ENCODE measurements at regions not wholly inside any gene's neighbourhood (a gene's known extent, or its start where the extent isn't known, plus 50 kb on each side); places are given as distances from the start of the nearest gene placed in this dataset.
"Not testable (repeated sequence)": the region's sequence is repeated elsewhere in the genome, so short reads cannot be mapped to it uniquely, and the experiment has no call there.

DNA sequence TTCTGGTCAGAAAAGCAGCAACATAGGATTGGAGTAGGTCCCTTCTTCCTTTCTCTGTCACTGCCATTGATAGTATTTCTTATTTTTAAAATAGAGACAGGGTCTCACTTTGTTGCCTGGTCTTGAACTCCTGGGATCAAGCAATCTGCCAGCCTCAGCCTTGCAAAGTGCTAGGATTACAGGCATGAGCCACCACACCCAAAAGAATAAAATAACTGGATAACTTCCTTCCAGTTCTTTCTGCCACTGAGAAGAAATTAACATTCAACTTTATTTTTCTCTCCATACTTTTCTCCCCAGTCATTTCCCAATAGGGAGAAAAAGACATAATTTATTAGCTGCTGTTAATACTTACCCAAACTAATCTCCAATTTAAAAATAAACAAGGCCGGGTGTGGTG lies 91.9 kb upstream of the MED13 start:
- H3K4me3 ChIP-seq (ENCODE audit: low read depth, low read length), result no peak overlapping the region
- TF ChIP-seq, protein P1, sequence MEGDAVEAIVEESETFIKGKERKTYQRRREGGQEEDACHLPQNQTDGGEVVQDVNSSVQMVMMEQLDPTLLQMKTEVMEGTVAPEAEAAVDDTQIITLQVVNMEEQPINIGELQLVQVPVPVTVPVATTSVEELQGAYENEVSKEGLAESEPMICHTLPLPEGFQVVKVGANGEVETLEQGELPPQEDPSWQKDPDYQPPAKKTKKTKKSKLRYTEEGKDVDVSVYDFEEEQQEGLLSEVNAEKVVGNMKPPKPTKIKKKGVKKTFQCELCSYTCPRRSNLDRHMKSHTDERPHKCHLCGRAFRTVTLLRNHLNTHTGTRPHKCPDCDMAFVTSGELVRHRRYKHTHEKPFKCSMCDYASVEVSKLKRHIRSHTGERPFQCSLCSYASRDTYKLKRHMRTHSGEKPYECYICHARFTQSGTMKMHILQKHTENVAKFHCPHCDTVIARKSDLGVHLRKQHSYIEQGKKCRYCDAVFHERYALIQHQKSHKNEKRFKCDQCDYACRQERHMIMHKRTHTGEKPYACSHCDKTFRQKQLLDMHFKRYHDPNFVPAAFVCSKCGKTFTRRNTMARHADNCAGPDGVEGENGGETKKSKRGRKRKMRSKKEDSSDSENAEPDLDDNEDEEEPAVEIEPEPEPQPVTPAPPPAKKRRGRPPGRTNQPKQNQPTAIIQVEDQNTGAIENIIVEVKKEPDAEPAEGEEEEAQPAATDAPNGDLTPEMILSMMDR (IDR thresholded peaks at IDR 0.05; ENCODE audit: insufficient read depth, low read length), result no peak
- DNase-seq (ENCODE audit: low read depth), result no peak

DNA sequence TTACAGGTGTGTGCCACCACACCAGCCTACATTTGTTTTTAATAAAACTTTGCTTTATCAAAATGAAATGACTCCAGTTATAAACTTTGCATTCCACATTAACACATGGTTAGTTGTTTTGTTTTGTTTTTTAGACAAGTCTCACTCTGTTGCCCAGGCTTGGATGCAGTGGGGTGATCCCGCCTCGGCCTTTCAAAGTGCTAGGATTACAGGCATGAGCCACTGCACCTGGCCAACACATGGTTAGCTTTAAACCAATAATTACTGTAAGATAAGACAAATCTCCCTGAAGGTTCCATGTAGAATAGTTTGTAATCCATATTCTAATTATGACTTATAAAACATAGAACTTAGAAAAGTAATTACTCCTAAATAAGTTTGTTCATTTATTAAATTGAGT lies 89.8 kb upstream of the MED13 start:
- H3K4me3 ChIP-seq (ENCODE audit: low read depth, low read length), result no peak overlapping the region
- TF ChIP-seq, protein P1 (IDR thresholded peaks at IDR 0.05; ENCODE audit: insufficient read depth, low read length), result no peak
- no peak for DNase-seq (ENCODE audit: low read depth)

DNA sequence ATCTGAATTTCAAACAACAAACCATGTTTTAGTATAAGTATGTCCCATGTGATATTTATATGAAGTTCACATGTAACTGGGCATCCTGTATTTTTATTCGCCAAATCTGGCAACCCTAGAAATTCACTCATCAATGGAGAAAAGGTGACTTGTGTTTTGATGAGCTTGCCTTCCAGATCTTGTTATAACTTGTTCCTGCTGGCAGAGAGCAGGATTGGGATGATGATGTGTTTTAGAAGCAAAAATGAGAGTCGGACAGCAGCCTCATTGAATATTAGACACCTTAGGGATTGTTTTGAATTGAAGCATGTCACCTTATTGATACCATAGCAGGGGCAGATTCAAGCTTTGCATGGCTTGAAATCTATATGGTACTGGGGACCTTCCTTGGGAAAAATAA lies 85.4 kb upstream of the MED13 start:
- TF ChIP-seq, protein P1 (IDR thresholded peaks at IDR 0.05; ENCODE audit: insufficient read depth, low read length), result no peak
- H3K4me3 ChIP-seq (ENCODE audit: low read depth, low read length), result no peak overlapping the region
- DNase-seq (ENCODE audit: low read depth), result no peak

DNA sequence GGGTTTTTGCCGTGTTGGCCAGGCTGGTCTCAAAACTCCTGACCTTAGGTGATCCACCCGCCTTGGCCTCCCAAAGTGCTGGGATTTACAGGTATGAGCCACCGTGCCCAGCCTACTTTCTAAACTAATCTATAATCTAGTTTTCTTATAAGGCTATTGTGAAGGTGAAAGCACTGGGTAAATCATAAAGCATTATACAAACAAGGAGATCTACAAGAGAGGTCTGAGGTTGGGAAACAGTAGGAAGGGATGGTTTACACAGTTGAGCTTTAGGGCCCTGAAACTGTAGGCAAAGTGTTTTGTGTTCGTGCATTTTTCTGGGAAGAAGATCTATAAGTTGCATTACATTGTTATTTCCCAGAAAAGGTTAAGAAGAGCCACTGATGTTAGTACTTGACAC lies 84.9 kb upstream of the MED13 start:
- H3K4me3 ChIP-seq (ENCODE audit: low read depth, low read length), result no peak overlapping the region
- TF ChIP-seq, protein P1 (IDR thresholded peaks at IDR 0.05; ENCODE audit: insufficient read depth, low read length), result no peak
- no peak for DNase-seq (ENCODE audit: low read depth)

DNA sequence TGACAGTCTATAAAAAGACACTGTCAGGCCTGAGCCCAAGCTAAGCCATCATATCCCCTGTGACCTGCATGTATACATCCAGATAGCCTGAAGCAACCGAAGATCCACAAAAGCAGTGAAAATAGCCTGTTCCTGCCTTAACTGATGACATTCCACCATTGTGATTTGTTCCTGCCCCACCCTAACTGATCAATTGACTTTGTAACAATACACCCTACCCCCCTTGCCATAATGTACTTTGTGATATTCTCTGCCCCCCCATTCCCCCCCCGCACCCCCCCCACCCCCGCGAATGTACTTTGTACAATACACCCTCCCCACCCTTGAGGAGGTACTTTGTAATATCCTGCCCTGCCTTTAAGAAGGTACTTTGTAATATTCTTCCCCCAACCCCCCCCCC lies 82.2 kb upstream of the MED13 start:
- no peak overlapping the region for H3K4me3 ChIP-seq (ENCODE audit: low read depth, low read length)
- no peak for DNase-seq (ENCODE audit: low read depth)
- TF ChIP-seq, protein P1 (IDR thresholded peaks at IDR 0.05; ENCODE audit: insufficient read depth, low read length), result no peak

DNA sequence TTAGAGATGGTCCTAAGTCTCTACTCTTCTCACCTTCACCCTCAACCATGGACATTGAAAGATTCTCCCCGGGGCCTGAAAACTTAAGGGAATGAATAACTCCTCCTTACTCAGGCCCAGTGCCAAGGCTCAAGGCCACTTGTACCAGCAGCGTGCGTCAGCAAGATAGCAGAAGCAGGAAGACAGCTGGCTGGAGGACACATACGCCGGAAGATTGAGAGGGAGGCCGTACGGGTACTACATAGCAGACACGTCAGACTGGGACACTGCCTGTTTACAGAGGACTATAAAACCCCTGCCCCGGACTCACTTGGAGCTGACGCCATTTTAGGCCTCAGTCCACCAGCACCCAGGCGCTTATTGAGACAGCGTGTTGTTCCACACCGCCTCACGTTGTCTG lies 75.8 kb upstream of the MED13 start:
- H3K4me3 ChIP-seq (ENCODE audit: low read depth, low read length), result no peak overlapping the region
- no peak for DNase-seq (ENCODE audit: low read depth)
- TF ChIP-seq, protein P1 (IDR thresholded peaks at IDR 0.05; ENCODE audit: insufficient read depth, low read length), result no peak

DNA sequence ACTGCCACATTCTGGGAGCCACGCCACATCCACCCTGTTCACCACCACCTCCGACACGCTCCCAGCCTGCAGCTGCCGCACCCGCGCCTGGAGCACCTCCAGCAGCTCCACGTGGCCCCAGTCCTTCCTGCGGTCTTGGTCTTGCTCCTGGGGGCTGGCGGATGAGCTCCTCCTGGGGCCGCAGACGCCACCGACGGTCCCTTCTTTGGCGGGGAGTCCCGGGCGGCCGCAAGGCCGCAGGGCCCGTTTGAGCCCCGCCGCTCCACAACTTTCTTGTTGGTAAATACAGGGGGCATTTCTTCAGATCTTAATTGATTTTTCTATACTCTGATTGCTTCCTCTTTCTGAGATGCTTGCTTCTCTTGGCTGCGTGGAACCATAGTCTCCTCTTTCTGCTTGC lies 75.3 kb upstream of the MED13 start:
- TF ChIP-seq, protein P1 (IDR thresholded peaks at IDR 0.05; ENCODE audit: insufficient read depth, low read length), result no peak
- DNase-seq (ENCODE audit: low read depth), result no peak

DNA sequence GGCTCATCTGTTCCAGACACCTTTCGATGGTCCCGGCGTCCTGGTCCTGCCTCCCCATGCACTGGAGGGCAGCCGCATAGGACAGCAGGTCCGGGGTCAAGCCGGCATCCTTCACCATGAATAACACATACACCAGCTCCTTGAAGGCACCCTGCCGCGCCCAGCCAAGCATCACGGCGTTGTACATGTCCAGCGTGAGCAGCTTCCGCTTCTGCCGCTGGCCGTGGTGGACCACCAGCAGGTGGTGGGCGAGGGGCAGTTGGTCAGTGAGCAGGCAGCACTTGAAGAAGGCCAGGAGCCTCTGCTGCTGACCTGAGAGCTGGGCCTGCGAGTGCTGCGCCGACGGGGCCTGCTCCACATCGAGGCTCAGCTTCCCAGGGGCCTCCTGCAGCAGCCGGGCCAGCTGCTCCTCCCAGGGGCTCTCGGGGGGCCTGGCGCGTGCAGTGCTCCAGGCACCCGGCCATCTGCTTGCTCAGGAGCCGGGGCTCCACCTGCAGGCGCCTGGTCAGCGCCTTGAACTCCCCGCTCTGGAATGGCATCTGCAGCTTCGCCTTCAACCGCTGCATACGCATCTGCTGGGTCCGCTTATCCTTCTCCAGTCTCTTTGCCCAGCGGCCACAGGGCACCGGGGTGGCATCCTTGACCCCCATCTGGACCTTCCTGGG lies 74.7 kb upstream of the MED13 start:
- not testable (repeated sequence) for DNase-seq (ENCODE audit: low read depth); H3K4me3 ChIP-seq (ENCODE audit: low read depth, low read length)

More for the DNA sequence above, 75.3 kb upstream of the MED13 start:
- H3K4me3 ChIP-seq (ENCODE audit: low read depth, low read length), result no peak overlapping the region

All from fibroblast of the aortic adventitia (primary cell).